ENCODE measurements at regions not wholly inside any gene's neighbourhood (a gene's known extent, or its start where the extent isn't known, plus 50 kb on each side); places are given as distances from the start of the nearest gene placed in this dataset.

DNA sequence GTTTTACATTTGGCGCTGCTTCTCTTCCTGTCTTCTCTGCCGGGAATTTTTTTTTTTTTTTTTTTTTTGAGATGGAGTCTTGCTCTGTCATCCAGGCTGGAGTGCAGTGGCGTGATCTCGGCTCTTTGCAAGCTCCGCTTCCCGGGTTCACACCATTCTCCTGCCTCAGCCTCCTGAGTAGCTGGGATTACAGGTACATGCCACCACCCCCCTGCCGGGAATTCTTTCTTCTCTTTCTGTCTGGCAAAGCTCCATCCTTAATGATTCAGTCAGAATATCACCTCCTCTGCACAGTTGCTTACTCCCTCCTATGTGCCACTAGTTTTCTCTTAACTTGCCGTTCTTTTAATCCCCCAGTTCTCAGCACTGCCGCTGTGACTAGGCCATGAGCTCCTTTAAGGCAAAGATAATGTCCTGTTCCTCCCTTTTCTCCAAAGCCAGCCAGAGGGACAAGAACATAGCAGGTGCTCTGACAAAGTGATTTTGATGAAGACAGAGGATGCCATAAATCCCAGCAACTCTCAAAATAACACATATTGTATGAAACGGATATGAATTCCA, 112.1 kb upstream of the LRATD1 start:
- TF ChIP-seq, protein P1, sequence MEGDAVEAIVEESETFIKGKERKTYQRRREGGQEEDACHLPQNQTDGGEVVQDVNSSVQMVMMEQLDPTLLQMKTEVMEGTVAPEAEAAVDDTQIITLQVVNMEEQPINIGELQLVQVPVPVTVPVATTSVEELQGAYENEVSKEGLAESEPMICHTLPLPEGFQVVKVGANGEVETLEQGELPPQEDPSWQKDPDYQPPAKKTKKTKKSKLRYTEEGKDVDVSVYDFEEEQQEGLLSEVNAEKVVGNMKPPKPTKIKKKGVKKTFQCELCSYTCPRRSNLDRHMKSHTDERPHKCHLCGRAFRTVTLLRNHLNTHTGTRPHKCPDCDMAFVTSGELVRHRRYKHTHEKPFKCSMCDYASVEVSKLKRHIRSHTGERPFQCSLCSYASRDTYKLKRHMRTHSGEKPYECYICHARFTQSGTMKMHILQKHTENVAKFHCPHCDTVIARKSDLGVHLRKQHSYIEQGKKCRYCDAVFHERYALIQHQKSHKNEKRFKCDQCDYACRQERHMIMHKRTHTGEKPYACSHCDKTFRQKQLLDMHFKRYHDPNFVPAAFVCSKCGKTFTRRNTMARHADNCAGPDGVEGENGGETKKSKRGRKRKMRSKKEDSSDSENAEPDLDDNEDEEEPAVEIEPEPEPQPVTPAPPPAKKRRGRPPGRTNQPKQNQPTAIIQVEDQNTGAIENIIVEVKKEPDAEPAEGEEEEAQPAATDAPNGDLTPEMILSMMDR (IDR thresholded peaks at IDR 0.05): no peak
- no peak for TF ChIP-seq POLR2A (IDR thresholded peaks at IDR 0.05)

Measured in right lobe of liver (tissue), 4 donors.